NB4 (cell line): ENCODE measurements at regions not wholly inside any gene's neighbourhood (a gene's known extent, or its start where the extent isn't known, plus 50 kb on each side); places are given as distances from the start of the nearest gene placed in this dataset.

ENCODE experiments used
- CTCF ChIP-seq: IDR thresholded peaks from one replicate; pipeline ENCODE4 v1.5.1; 2012; ENCODE audit warnings: low read depth, low read length
- MAX ChIP-seq: IDR thresholded peaks from 2 replicates; pipeline ENCODE4 v1.6.1; 2011; ENCODE audit warnings: low read depth, low read length
- MYC ChIP-seq: IDR thresholded peaks from 2 replicates; pipeline ENCODE4 v1.6.1; 2011; ENCODE audit warnings: low read depth, low read length
- POLR2A ChIP-seq: IDR thresholded peaks from 2 replicates; pipeline ENCODE4 v1.6.1; 2011; ENCODE audit warnings: mild to moderate bottlenecking; ENCODE audit not compliant: insufficient read length; ENCODE audit errors: extremely low read depth

- TF ChIP-seq CTCF (no peak), POLR2A (no peak), MAX (no peak), MYC (no peak)
These were observed 79.9 kb downstream of the RBMXL2 start for GRCh38 chr11:7168741-7168990.
